Right lung (tissue), 2 donors: ENCODE measurements at regions not wholly inside any gene's neighbourhood (a gene's known extent, or its start where the extent isn't known, plus 50 kb on each side); places are given as distances from the start of the nearest gene placed in this dataset.

Experiments used
- DNase-seq, 2 donors: peaks; one replicate each; pipeline ENCODE4 v3.0.0-alpha.2; 2013

DNA sequence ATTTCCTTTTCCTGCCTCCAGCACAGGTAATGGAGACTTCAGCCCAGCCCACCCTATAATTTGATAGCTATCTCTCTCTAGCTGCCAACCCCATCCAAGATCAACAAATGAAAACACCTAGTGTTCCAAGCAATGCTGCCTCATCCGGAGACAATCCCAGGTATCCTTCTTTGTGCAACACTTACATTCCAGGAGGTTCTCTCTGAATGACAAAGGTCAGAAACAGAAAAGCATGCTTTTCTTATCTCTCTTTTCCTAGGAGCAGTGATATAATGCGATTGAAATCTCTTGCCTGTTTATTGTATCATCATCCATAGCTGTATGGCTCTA, 699.3 kb downstream of the INHBA start:
- DNase-seq, result no peak

DNA sequence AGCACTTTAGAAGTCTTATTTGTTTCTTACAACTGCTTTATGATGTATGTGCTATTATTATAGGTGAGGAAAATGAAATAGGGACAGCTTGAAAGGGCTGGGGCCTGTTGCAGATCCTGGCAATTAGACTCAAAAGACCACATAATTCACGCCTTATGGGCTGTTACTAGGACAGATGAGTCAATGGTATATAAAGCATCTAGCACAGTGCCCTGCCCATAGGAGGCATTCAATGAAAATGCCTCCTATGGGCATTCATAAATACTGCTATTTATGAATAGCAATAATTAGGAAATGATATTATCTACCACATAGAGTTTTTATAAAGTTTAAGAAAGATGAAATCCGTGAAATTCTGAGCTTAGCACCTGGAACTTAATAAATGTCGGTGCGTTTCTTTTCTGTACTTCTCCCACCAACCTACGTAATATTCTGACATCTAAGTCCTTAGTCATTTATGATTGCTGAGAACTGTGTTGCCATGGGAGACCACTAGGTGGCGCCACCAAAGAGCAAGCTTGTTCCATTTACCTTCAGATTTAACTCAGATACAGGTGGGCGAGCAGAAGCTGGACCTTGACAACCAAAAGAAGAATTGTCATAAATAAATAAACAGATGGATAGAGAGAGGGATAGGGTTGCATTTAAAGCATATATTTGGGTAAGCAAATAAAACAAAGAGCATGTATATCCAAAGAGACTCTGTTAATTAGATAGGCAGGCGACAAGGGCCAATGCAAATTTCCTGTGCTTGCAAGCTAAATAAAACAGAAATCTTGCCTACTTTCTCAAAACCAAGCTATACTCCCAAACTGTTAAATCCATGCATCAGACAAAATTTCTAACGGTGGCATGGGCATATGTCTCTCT, 699.9 kb downstream of the INHBA start:
- no peak for DNase-seq

DNA sequence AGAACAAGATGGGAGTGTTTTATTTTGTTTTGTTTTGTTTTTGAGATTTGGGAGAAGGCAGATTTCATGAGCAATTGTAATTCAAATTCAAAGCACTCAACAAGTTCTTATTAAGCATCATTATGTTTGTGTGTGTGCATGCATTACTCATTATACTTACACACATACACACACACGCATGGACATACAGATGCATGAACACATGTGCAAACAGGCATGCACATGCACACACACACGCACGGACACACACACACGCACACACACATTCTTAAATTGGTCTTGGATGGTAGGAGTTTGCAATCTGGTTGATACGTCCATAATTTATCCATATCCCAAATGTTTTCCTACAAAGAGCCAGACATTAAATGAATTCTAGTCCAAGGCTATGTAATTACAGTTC, 702.8 kb downstream of the INHBA start:
- DNase-seq, result no peak

DNA sequence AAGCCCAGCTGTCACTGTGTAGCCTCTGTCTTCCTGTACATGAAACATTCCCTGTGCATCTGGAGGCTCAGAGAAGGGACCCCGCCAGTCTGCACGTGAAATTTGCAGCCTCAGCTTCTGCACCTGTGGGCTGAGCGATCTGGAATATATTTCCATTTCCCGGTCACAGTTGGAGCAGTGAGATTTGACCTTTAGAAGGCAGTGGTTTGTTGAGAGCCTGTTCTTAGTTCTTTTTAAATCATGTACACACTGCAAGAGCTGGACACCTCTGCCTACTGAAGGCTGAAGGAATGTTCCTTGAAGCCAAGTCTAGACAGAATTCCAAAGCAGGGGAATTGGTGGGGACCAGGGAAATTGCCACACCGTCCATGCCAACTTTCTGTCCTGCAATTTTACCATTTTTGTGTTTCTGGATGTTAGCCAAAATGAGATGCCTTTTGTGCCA, 706.6 kb downstream of the INHBA start:
- DNase-seq, result no peak

DNA sequence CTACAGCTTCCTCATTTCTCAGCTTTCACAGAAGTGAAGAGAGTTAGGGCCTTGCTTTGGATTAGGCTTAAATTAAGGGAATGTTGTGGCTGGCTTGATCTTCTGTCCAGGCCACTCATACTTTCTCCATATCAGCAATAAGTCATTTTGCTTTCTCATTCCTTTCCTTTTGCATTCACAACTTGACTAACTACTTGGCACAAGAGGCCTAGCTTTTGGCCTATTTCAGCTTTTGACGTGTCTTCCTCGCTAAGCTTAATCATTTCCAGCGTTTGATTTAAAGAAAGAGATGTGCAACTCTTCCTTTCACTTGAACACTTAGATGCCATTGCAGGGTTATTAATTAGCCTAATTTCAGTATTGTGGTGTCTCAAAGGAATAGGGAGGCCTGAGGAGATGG, 712.0 kb downstream of the INHBA start:
- no peak for DNase-seq

DNA sequence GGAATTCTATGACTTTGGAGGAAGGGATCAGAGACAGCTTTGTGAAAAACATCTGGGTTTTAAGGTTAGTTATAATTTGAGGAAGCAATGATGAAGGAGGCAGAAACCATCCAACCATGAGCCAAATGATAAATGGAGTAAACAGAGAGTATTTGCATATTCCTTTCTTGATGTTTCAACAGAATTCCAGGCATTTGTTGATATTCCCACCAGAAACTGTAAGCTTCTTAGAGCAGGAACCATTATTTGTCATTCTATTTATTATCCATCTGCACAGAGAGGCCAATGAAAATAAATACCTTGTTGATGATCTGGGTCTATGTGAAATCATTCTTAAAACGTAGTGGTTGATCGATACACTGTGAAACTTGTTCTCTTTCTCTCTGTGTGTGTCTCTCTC, 715.3 kb downstream of the INHBA start:
- no peak for DNase-seq

DNA sequence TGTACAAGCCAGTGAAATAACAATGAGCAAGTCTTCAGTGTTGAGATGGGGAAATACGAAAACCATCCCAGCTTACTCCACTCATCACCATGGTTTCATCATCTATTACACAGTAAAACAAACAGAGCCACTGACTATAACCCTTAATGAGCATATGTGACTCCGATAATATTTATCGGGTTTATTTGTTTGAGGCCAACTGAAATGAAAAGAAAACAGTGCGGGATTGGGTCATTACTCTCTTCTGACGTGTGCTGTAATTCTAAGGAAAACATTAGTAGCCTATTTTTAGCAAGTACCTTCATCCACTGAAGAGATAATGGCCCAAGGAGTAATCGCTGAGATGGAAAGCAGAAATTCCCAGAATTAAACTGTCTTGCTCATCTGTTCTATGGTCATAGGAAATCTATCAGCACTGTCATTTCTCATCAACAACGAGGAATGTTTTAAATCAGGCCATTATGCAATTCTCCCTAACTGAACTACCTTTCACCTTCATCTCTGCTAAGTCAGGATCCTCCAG, 716.5 kb downstream of the INHBA start:
- no peak for DNase-seq

DNA sequence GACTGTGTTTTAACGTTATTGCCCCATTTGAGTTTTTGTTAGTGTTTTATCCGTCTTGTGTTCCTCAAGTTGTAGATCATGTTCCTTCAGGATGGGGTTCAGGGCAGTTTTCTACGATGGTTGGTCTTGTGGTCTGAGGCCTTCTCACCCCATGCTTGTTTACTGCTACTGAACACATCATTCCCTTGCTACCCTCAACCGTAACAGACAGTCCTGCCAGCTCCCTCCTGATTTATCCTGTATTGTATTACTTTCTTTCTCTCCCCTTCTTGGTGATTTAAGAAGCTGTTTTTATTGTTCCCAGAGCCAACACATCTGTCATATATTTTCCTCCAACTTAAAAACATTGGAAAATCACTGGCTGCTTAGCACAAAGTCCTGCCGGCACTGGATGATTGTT, 719.8 kb downstream of the INHBA start:
- DNase-seq, result no peak

DNA sequence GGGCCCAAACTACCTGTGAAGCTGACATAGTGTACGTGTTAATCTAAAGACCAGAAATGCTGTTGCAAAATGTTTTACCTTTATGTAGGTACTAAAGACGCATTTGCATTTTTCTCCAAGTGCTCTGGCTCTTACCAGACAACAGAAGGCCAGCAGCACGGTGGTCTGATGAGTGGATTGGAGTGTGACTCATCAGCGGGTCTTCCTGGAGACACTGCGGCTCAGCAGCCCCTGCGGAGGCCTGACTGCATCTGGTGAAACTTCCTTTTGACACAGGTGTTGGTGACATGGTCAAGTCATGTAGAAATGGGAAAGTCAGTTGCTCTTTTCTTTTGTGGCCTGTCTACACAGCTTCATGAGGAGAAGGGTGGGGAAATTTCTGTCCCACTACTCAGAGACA, 723.6 kb downstream of the INHBA start:
- no peak for DNase-seq

DNA sequence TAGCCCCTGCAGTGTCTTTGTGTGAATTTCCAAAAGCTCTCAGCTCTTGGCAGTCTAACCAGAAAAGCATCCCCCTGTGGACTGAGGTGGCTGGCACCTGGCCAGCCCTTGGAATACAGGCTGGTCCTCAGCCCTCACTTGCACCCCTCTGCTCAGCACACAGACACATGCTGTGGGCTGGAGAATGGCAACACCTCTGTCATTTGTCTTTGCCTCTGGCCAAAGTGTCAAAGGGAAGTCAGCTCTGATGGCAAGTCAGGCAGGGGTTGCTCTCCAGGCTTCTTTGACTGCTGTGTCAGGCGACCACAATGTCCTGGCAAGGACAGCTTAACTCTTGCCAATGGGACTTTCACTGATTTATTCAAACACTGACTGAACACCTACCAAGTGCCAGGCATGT, 724.8 kb downstream of the INHBA start:
- no peak for DNase-seq

DNA sequence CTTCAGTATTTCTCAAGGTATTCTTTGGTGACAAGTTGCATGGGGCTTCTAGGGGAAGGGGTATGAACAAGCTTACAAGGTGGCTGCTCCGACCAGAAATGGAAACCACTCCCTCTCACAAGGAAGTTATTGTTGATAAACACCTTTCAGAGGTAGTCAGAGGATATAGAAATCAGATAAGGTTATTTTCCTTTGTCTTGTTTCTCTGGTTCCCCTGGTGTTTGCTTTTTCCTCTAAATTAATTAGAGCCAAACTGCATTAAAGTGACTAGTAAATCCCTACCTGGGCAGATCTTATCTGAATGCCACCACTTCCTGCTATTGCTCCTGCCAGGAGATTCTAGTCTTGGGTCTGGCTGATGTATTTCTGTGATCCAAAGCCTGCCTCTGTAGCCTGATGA, 725.4 kb downstream of the INHBA start:
- no peak for DNase-seq

DNA sequence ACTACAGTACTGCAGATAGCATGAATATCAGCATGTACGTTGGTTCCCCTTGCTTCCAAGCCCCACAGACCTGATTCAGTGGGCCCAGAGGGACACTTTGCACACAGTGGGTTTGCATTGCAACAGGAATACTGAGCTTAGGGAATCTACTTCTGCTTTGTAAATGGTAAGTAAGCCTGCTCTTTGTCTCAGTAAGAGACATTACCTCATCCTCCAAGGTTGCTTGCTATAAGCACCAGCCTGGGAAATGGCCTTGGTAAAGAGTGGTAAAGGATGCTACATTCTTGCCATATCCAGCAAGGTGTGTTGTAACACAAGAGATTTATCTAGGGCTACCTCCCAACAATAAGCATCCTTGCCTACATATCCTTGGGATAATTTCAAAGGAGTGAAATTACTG, 730.5 kb downstream of the INHBA start:
- DNase-seq, result no peak

DNA sequence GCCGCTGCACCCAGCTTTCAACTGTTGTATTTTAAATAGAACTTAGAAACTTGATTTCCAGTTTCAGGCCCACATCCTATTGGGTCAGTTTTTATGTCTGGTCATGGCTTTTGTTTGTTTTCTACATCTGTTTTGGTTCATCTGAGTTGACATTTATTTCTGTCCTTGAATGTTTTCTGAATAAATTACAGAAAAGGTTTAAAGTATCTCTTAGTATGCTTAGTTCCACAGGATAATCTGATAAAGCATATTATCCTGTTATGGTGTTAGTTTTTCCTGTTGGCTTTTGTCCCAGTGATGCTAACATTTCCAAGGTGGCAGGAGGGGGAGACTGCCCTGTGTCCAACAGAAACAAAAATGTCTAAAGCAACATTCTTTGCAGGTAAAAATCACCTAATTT, 733.2 kb downstream of the INHBA start:
- DNase-seq, result no peak

DNA sequence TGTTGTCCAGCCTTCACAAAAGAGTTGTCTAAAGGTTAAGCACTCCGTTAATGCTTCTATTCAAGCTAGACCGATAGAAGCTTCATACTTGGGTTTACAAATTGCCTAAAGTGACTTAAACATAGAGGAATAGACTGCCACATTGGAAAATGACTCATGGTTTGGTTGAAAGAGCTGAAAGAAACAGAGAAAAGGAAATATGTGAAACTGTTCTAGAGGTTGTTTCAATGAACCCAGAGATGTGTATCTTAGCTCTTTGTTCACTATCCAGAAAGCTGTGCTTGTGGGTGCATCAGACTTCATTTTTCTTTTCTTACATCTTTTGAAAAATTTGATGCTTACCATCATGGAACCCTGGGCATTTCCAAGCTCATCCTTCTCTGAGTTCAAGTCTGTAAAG, 736.2 kb downstream of the INHBA start:
- DNase-seq, result no peak

DNA sequence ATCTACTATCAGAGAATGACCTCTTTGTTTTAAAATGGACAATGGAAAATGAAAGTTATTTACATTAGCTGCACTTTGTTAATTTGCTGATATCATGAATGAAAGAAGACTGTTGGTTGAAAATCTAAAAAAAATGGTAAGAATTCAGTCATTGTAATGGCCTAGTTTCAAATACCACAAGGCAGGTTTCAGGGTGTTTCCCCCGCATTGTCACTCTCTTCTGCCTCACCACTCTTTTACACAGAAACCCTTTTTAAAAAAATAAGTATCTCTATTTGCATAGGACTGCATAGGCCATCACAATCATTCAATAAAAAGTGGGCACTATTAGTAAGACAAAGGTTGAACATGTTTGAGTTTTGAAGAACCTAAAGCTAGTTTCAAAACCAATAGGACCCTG, 737.1 kb downstream of the INHBA start:
- DNase-seq, result no peak

DNA sequence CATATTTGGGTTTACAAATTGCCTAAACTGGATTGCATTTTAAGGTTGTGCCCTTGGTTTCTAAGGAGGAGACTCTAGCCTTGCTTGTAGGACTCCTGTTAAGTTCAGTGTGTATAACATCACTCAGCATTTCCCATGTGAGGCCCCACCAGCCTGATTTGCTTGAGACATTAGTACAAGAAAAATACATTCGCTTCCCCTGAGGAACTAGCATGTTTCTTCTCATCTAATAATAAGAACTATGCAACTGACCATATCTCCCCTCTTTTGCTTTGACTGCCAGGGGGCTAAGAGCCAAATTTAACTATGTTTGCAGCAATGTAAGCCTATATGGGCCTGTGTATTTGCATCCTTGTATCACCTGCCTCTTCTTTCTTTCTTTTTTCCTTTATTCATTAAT, 737.9 kb downstream of the INHBA start:
- DNase-seq, result no peak

DNA sequence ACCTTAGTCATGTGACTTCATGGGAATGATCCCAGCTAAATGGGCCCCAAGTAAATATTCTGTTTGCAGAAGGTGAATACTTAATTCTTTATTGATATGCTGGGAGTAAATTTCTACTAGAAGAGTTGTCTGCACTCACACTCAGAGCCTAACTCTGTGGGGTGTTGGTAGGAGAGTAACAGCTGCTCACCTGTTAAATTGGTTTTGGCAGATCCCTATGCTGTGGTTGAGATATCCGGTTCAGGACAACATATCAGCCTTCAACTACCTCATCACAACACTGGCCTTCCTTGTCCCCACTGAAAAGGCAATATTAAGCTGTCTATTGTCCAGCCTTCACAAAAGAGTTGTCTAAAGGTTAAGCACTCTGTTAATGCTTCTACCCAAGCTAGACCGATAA, 738.3 kb downstream of the INHBA start:
- no peak for DNase-seq

DNA sequence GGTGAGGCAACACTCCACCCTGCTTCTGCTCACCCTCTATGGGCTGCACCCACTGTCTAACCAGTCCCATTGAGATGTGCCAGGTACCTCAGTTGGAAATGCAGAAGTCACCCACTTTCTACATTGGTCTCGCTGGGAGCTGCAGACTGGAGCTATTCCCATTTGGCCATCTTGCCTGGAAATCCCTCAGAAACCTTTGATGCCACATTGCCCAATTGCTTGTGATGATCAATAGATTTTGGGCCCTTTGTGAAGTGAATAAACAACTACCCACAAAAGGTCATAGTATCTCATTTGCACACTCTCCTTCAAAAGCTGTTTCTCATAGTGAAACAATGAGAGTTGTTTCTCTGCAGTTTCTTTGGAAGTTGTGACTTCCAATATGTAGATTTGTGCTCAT, 742.9 kb downstream of the INHBA start:
- DNase-seq, result no peak

DNA sequence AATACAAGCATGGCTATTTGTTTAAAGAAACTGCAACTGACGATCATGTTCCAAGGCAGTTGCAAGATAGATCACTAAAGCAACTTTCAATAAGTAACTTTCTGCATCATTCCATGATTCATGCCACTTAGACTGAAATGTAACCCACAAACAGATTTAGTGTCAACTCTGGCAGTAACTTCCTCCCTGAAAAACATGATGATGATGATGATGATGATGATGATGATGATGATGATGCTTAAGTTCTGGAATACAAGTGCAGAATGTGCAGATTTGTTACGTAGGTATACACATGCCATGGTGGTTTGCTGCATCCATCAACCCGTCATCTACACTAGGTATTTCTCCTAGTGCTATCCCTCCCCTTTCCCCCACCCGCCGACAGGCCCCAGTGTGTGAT, 754.7 kb downstream of the INHBA start:
- DNase-seq, result no peak

DNA sequence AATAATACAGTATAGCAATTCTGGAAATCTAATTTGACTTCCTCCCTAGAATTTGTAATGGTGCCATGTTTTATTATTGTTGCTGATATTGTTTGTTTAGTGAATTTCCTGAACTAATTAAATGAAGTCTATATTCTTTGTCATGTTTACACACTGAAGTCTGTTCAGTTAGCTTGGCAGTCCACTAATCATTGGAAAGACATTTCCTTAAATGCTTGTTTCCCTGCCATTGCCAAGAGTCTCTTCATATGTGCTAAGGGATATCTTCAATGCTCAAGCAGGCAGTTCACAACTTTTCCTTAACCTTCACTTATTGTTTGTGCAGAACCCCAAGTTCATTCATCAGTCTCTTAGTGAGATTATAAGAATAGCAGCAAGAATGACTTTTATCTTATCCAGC, 755.3 kb downstream of the INHBA start:
- no peak for DNase-seq

DNA sequence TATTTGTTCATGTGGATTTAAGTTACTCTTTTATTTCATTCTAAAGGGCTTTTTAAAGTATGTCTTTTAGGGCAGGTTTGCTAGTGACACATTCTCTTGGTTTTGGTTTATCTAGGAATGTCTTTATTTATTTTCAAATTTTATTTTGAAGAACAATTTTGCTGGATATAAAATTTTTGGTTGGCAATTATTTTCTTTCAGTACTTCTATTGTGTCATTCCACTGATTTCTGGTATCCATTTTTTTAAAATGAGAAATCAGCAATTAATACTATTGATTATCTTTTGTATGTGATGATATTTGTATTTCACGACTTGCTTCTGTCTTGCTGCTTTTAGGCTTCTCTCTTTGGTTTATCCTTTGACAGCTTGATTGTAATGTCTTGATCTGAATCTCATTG, 756.3 kb downstream of the INHBA start:
- DNase-seq, result no peak

DNA sequence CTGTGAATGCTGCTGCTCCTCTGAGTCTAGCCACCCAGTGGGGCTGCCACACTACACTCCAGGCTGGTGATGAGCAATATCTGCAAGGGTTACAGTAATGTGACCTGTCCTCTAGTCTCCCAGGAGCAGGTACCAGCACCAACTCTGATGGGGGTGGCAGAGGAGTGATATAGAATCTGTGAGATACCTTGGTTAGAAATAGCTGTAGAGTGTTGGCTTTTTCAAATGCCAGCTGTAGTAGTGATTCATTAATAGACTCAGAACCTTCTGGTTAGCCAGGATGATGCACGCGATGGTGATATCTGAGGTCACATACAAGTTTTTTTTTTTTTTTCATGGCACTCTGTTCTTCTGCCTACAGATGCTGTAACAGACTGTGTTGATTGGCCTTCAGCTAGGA, 757.1 kb downstream of the INHBA start:
- DNase-seq, result no peak

DNA sequence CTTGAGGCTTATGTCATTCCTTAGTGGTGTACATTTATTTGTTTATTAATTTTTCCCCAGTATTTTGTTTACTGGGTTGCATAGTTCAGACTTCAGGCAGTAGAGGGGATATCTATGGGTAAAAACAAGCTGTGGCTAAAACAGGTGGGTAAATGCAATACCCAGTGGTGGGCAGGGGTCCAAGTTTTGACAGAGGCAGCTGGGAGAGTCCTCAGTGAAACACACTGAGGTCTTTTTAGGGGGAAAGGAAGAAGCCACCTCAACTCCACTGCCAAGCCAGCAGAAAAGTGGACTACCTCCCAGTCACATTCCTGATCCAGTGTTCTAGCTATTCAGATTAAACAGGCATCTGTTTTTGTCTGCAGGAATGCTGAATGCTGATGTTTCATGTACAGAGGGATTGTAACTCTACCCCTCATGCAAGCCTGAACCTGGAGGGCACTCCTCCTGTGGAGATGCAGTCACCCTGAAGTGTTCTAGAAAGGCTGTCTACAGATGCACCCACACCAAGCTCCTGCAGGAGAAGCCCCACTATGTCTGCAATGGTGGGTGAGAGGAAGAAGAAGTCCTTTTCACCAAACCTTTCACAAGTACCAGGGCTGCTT, 757.8 kb downstream of the INHBA start:
- DNase-seq, result no peak

DNA sequence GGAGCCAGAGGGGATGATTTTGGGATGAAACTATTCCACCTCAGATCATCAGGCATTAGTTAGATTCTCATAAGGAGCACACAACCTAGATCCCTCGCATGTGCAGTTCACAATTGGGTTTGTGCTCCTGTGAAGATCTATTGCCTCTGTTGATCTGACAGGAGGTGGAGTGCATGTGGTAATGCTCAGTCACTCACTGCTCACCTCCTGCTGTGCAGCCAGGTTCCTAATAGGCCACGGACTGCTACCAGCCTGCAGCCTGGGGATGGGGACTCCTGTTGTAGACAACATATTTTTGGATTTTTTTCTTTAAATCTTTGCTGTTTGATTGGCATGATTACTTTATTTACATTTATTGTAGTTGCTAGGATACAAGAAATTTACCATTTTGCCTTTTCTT, 765.0 kb downstream of the INHBA start:
- DNase-seq, result no peak
